ENCODE measurements at regions not wholly inside any gene's neighbourhood (a gene's known extent, or its start where the extent isn't known, plus 50 kb on each side); places are given as distances from the start of the nearest gene placed in this dataset.

GRCh38 chr1:96971849-96972602 is 250.4 kb downstream of the PTBP2 start:
- H3K9ac ChIP-seq: no peak overlapping the region

GRCh38 chr1:96973605-96974004 is 252.0 kb downstream of the PTBP2 start:
- H4K20me1 ChIP-seq (ENCODE audit: insufficient read depth): no peaks in the 10 kb centered on the region
- no peaks in the 10 kb centered on the region for H3K36me3 ChIP-seq (ENCODE audit: insufficient read depth)
- H3K79me2 ChIP-seq (ENCODE audit: insufficient read depth, low read depth): no peaks in the 10 kb centered on the region
- H3K9ac ChIP-seq: no peak overlapping the region
- no peak overlapping the region for H3K4me3 ChIP-seq (IDR thresholded peaks at IDR 0.05; ENCODE audit: insufficient read depth, low read depth, low read length)
- H2AFZ ChIP-seq (ENCODE audit: low read depth): no peak overlapping the region
- H3K27me3 ChIP-seq (ENCODE audit: insufficient read depth, low read depth): no peaks in the 10 kb centered on the region
- H3K4me2 ChIP-seq: no peak overlapping the region
- TF ChIP-seq CTCF (conservative IDR thresholded peaks at IDR 0.05; ENCODE audit: low read depth, low read length): no peak
- H3K27ac ChIP-seq: no peak overlapping the region
- H3K4me1 ChIP-seq (ENCODE audit: low read depth, poor library complexity, severe bottlenecking): peaks cover 21% of the 10 kb centered on the region

More at GRCh38 chr1:96971849-96972602, 250.4 kb downstream of the PTBP2 start:
- no peaks in the 10 kb centered on the region for H4K20me1 ChIP-seq (ENCODE audit: insufficient read depth)
- no peaks in the 10 kb centered on the region for H3K79me2 ChIP-seq (ENCODE audit: insufficient read depth, low read depth)
- TF ChIP-seq CTCF (conservative IDR thresholded peaks at IDR 0.05; ENCODE audit: low read depth, low read length): no peak
- H2AFZ ChIP-seq (ENCODE audit: low read depth): no peak overlapping the region
- H3K4me3 ChIP-seq (IDR thresholded peaks at IDR 0.05; ENCODE audit: insufficient read depth, low read depth, low read length): no peak overlapping the region
- H3K27ac ChIP-seq: no peak overlapping the region
- H3K36me3 ChIP-seq (ENCODE audit: insufficient read depth): no peaks in the 10 kb centered on the region
- no peaks in the 10 kb centered on the region for H3K27me3 ChIP-seq (ENCODE audit: insufficient read depth, low read depth)
- peak overlapping the region; percentile 39 for H3K4me2 ChIP-seq
- peaks cover 21% of the 10 kb centered on the region for H3K4me1 ChIP-seq (ENCODE audit: low read depth, poor library complexity, severe bottlenecking)

- Histone ChIP-seq H3K27me3 (ENCODE audit: insufficient read depth, low read depth) (no peaks in the 10 kb centered on the region), H3K79me2 (ENCODE audit: insufficient read depth, low read depth) (no peaks in the 10 kb centered on the region), H3K27ac (no peak overlapping the region), H3K4me3 (IDR thresholded peaks at IDR 0.05; ENCODE audit: insufficient read depth, low read depth, low read length) (no peak overlapping the region), H3K4me1 (ENCODE audit: low read depth, poor library complexity, severe bottlenecking) (no peaks in the 10 kb centered on the region), H3K4me2 (no peak overlapping the region), H3K9ac (no peak overlapping the region), H3K36me3 (ENCODE audit: insufficient read depth) (no peaks in the 10 kb centered on the region), H2AFZ (ENCODE audit: low read depth) (no peak overlapping the region), H4K20me1 (ENCODE audit: insufficient read depth) (no peaks in the 10 kb centered on the region)
- TF ChIP-seq CTCF (conservative IDR thresholded peaks at IDR 0.05; ENCODE audit: low read depth, low read length): no peak
These were observed 256.9 kb downstream of the PTBP2 start for GRCh38 chr1:96978444-96978843.

- Histone ChIP-seq H3K27me3 (ENCODE audit: insufficient read depth, low read depth) (no peaks in the 10 kb centered on the region), H3K79me2 (ENCODE audit: insufficient read depth, low read depth) (no peaks in the 10 kb centered on the region), H3K4me3 (IDR thresholded peaks at IDR 0.05; ENCODE audit: insufficient read depth, low read depth, low read length) (no peak overlapping the region), H3K27ac (no peak overlapping the region), H4K20me1 (ENCODE audit: insufficient read depth) (no peaks in the 10 kb centered on the region), H2AFZ (ENCODE audit: low read depth) (no peak overlapping the region), H3K9ac (no peak overlapping the region), H3K4me2 (no peak overlapping the region), H3K36me3 (ENCODE audit: insufficient read depth) (no peaks in the 10 kb centered on the region), H3K4me1 (ENCODE audit: low read depth, poor library complexity, severe bottlenecking) (no peaks in the 10 kb centered on the region)
- TF ChIP-seq CTCF (conservative IDR thresholded peaks at IDR 0.05; ENCODE audit: low read depth, low read length): no peak
These were observed 257.3 kb downstream of the PTBP2 start for GRCh38 chr1:96978901-96979300.

Measured in KMS-11 (cell line).